AG09319 (cell line): ENCODE measurements at regions not wholly inside any gene's neighbourhood (a gene's known extent, or its start where the extent isn't known, plus 50 kb on each side); places are given as distances from the start of the nearest gene placed in this dataset.

Experiments used
- DNase-seq: peaks from one replicate; pipeline ENCODE4 v3.0.0-alpha.2; 2010; ENCODE audit warnings: low read depth; ENCODE audit errors: extremely low read depth
- TF ChIP-seq, protein P1 (sequence below): IDR thresholded peaks from 2 replicates; pipeline ENCODE4 v1.5.1; 2011; ENCODE audit warnings: low read depth, mild to moderate bottlenecking, inconsistent platforms, low read length, moderate library complexity

DNA sequence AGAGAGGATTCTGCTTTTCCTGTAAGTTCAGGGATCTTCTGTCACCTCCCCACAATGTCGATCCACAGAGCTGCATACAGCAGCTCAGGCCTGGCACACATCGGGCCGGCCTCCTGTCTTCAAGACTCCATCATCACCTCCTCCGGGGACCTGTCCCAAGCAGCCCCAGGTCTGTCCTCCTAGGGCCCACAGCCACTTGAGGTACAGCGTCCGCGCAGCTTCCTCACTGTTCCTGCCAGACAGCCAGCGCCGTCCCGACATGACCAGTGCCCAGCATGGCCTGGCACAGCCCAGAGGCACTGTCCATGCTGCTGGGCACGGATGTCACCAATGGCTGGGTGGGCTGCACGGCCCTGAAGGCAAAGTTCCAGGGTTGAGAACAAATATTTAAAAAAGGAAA, 101.6 kb downstream of the DLL1 start:
- no peak for DNase-seq
- TF ChIP-seq, protein P1, sequence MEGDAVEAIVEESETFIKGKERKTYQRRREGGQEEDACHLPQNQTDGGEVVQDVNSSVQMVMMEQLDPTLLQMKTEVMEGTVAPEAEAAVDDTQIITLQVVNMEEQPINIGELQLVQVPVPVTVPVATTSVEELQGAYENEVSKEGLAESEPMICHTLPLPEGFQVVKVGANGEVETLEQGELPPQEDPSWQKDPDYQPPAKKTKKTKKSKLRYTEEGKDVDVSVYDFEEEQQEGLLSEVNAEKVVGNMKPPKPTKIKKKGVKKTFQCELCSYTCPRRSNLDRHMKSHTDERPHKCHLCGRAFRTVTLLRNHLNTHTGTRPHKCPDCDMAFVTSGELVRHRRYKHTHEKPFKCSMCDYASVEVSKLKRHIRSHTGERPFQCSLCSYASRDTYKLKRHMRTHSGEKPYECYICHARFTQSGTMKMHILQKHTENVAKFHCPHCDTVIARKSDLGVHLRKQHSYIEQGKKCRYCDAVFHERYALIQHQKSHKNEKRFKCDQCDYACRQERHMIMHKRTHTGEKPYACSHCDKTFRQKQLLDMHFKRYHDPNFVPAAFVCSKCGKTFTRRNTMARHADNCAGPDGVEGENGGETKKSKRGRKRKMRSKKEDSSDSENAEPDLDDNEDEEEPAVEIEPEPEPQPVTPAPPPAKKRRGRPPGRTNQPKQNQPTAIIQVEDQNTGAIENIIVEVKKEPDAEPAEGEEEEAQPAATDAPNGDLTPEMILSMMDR, result no peak

GRCh38 chr6:170188571-170189001, 102.3 kb downstream of the DLL1 start:
- TF ChIP-seq, protein P1, result no peak
- no peak for DNase-seq

GRCh38 chr6:170187669-170188566, 103.0 kb downstream of the DLL1 start:
- TF ChIP-seq, protein P1, result no peak
- no peak for DNase-seq

GRCh38 chr6:170186941-170187668, 103.8 kb downstream of the DLL1 start:
- no peak for DNase-seq
- TF ChIP-seq, protein P1, result no peak

DNA sequence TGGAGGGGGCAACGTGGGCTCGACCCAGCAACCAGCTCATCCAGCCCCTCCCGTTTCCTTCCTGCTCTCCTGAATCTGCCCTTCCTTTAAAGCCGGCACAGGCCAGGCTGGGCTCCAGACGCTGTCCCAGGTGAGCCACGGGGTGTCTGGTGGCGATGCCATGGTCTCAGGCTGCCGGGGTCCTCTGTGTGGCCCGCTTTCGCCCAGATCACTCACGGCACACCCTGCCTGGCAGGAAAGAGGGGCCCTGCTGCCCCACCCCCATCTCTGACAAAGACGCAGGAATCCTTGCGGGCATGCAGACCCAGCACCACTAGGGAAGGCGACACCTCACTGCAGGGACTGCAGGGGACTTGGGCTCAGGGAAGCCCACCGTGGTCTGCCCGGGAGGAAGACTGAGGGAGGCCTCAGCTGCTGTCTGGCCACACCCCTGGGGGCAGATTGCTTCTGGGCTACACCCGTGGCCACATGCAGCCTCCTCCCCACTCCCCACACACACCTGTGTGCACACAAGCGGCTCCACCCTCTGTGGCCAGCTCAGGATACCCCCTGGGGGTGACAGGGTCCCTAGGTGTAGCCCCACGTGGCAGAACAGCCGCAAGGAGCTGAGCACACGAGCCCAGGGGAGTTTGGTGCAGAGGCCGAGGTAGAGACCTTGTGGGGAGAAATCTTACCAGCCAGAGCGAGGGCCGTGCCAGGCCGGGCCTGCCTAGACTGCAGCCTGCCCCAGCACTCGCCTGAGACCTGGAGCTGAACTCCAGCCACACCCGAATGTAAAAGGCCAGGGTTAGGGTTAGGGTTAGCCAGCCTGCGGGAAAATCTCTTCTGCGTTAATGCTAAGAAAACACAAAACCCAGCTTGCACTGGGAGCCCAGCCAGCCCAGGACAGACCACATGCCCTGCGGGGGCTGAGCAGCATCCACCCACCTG, 104.6 kb downstream of the DLL1 start:
- TF ChIP-seq, protein P1, result no peak
- DNase-seq, result no peak

GRCh38 chr6:170185175-170185978, 105.5 kb downstream of the DLL1 start:
- TF ChIP-seq, protein P1, result no peak
- no peak for DNase-seq
